ENCODE measurements at regions not wholly inside any gene's neighbourhood (a gene's known extent, or its start where the extent isn't known, plus 50 kb on each side); places are given as distances from the start of the nearest gene placed in this dataset.

- Mint-ChIP-seq H3K4me1 (peaks cover 7 to 46% (median 33%) of the 10 kb centered on the region in 7 donors), H3K36me3 (no peaks in the 10 kb centered on the region), H3K9me3 (peaks cover 0 to 4% (median 0%) of the 10 kb centered on the region in 11 donors), H3K27me3 (peaks cover 0 to 12% (median 6%) of the 10 kb centered on the region in 5 donors), H3K4me3 (peak overlapping the region in 8 of 10 donors; percentile 4 to 69 (median 48)), H3K27ac (peak overlapping the region in 7 of 9 donors; percentile 7 to 86 (median 61))
- Histone ChIP-seq H3K27ac (ENCODE audit: low read depth, low read length) (no peak overlapping the region), H3K4me1 (ENCODE audit: control insufficient read depth in 2 of 2, insufficient read depth in 2 of 2, low read length in 2 of 2) (peaks cover 9 to 20% of the 10 kb centered on the region in 2 donors), H3K36me3 (ENCODE audit: control insufficient read depth in 2 of 3, insufficient read depth in 3 of 3, low read length in 3 of 3) (no peaks in the 10 kb centered on the region), H3K4me3 (ENCODE audit: low read length) (no peak overlapping the region), H3K27me3 (ENCODE audit: control insufficient read depth in 2 of 2, insufficient read depth in 2 of 2, low read length in 2 of 2) (no peaks in the 10 kb centered on the region), H3K9me3 (ENCODE audit: control insufficient read depth in 2 of 3, low read length in 3 of 3) (no peaks in the 10 kb centered on the region)
- peak; percentile 62 for ATAC-seq
- DNase-seq, result peak in 4 of 9 donors; percentile 15 to 31 (median 30)
- CTCF ChIA-PET, result interaction anchor here (1.8 kb wide), 1 partner anchor 26 kb away, joined by 4 read pairs; no protein-coding TSS in a partner anchor
- intact Hi-C loops (cut with micrococcal nuclease), result no loop called here
- POLR2A ChIA-PET, result interaction anchor here (1.5 kb wide), 1 partner anchor 368 kb away, joined by 6 read pairs; the partner anchor contains the start of gene ATP2B1
Observed at GRCh38 chr12:90076851-90077319, 368.2 kb upstream of the ATP2B1 start.

- DNase-seq (peak in 3 of 9 donors; percentile 8 to 20 (median 11)), ATAC-seq (peak; percentile 34)
- Histone ChIP-seq H3K27ac (ENCODE audit: low read depth, low read length) (no peak overlapping the region), H3K9me3 (ENCODE audit: control insufficient read depth in 2 of 3, low read length in 3 of 3) (no peaks in the 10 kb centered on the region), H3K4me1 (ENCODE audit: control insufficient read depth in 2 of 2, insufficient read depth in 2 of 2, low read length in 2 of 2) (peaks cover 9 to 20% of the 10 kb centered on the region in 2 donors), H3K36me3 (ENCODE audit: control insufficient read depth in 2 of 3, insufficient read depth in 3 of 3, low read length in 3 of 3) (no peaks in the 10 kb centered on the region), H3K4me3 (ENCODE audit: low read length) (no peak overlapping the region), H3K27me3 (ENCODE audit: control insufficient read depth in 2 of 2, insufficient read depth in 2 of 2, low read length in 2 of 2) (no peaks in the 10 kb centered on the region)
- Mint-ChIP-seq H3K4me3 (peak overlapping the region in 2 of 10 donors; percentile 24 to 55), H3K9me3 (peaks cover 0 to 5% (median 0%) of the 10 kb centered on the region in 11 donors), H3K36me3 (peaks cover 0 to under 1% (median 0%) of the 10 kb centered on the region in 5 donors), H3K4me1 (peaks cover 7 to 46% (median 33%) of the 10 kb centered on the region in 7 donors), H3K27ac (peak overlapping the region in 3 of 9 donors; percentile 48 to 72 (median 51)), H3K27me3 (peaks cover 0 to 22% (median 6%) of the 10 kb centered on the region in 5 donors)
- ChIA-PET POLR2A (no interaction called here), CTCF (no interaction called here)
- intact Hi-C loops (cut with micrococcal nuclease), result no loop called here
Observed at GRCh38 chr12:90075685-90076084, 367.0 kb upstream of the ATP2B1 start.

- Mint-ChIP-seq H3K36me3 (peaks cover 0 to 6% (median 0%) of the 10 kb centered on the region in 5 donors), H3K4me3 (no peak overlapping the region), H3K27me3 (peaks cover 0 to 29% (median 9%) of the 10 kb centered on the region in 5 donors), H3K9me3 (peaks cover 0 to 7% (median 0%) of the 10 kb centered on the region in 11 donors), H3K4me1 (peaks cover 10 to 43% (median 32%) of the 10 kb centered on the region in 7 donors), H3K27ac (no peak overlapping the region)
- ATAC-seq (no peak), DNase-seq (no peak)
- Histone ChIP-seq H3K9me3 (ENCODE audit: control insufficient read depth in 2 of 3, low read length in 3 of 3) (no peaks in the 10 kb centered on the region), H3K27ac (ENCODE audit: low read depth, low read length) (no peak overlapping the region), H3K36me3 (ENCODE audit: control insufficient read depth in 2 of 3, insufficient read depth in 3 of 3, low read length in 3 of 3) (no peaks in the 10 kb centered on the region), H3K4me3 (ENCODE audit: low read length) (no peak overlapping the region), H3K27me3 (ENCODE audit: control insufficient read depth in 2 of 2, insufficient read depth in 2 of 2, low read length in 2 of 2) (no peaks in the 10 kb centered on the region), H3K4me1 (ENCODE audit: control insufficient read depth in 2 of 2, insufficient read depth in 2 of 2, low read length in 2 of 2) (peaks cover 9 to 20% of the 10 kb centered on the region in 2 donors)
- intact Hi-C loops (cut with micrococcal nuclease), result no loop called here
- ChIA-PET POLR2A (no interaction called here), CTCF (interaction anchor here (0.7 kb wide), 1 partner anchor 550 kb away, joined by 3 read pairs; no protein-coding TSS in a partner anchor)
Observed at GRCh38 chr12:90074086-90074485, 365.4 kb upstream of the ATP2B1 start.

GRCh38 chr12:90071996-90072395, 363.4 kb upstream of the ATP2B1 start:
- Histone ChIP-seq H3K4me1 (ENCODE audit: control insufficient read depth in 2 of 2, insufficient read depth in 2 of 2, low read length in 2 of 2) (peaks cover 7 to 13% of the 10 kb centered on the region in 2 donors), H3K36me3 (ENCODE audit: control insufficient read depth in 2 of 3, insufficient read depth in 3 of 3, low read length in 3 of 3) (no peaks in the 10 kb centered on the region), H3K27me3 (ENCODE audit: control insufficient read depth in 2 of 2, insufficient read depth in 2 of 2, low read length in 2 of 2) (no peaks in the 10 kb centered on the region), H3K9me3 (ENCODE audit: control insufficient read depth in 2 of 3, low read length in 3 of 3) (no peaks in the 10 kb centered on the region), H3K4me3 (ENCODE audit: low read length) (no peak overlapping the region), H3K27ac (ENCODE audit: low read depth, low read length) (no peak overlapping the region)
- Mint-ChIP-seq H3K36me3 (peaks cover 0 to 6% (median 0%) of the 10 kb centered on the region in 5 donors), H3K9me3 (peaks cover 0 to 7% (median 0%) of the 10 kb centered on the region in 11 donors), H3K27me3 (peaks cover 0 to 29% (median 9%) of the 10 kb centered on the region in 5 donors), H3K4me3 (no peak overlapping the region), H3K4me1 (peaks cover 10 to 23% (median 18%) of the 10 kb centered on the region in 7 donors), H3K27ac (no peak overlapping the region)
- ChIA-PET CTCF (no interaction called here), POLR2A (no interaction called here)
- DNase-seq, result no peak
- intact Hi-C loops (cut with micrococcal nuclease), result no loop called here
- ATAC-seq, result no peak

- Histone ChIP-seq H3K4me1 (ENCODE audit: control insufficient read depth in 2 of 2, insufficient read depth in 2 of 2, low read length in 2 of 2) (no peaks in the 10 kb centered on the region), H3K9me3 (ENCODE audit: control insufficient read depth in 2 of 3, low read length in 3 of 3) (no peaks in the 10 kb centered on the region), H3K27me3 (ENCODE audit: control insufficient read depth in 2 of 2, insufficient read depth in 2 of 2, low read length in 2 of 2) (no peaks in the 10 kb centered on the region), H3K27ac (ENCODE audit: low read depth, low read length) (no peak overlapping the region), H3K4me3 (ENCODE audit: low read length) (no peak overlapping the region), H3K36me3 (ENCODE audit: control insufficient read depth in 2 of 3, insufficient read depth in 3 of 3, low read length in 3 of 3) (no peaks in the 10 kb centered on the region)
- H3K36me3 Mint-ChIP-seq, result peaks cover 0 to 6% (median 0%) of the 10 kb centered on the region in 5 donors
- peaks cover 0 to 24% (median 9%) of the 10 kb centered on the region in 5 donors for H3K27me3 Mint-ChIP-seq
- ChIA-PET CTCF (no interaction called here), POLR2A (no interaction called here)
- DNase-seq (no peak), ATAC-seq (no peak)
- H3K27ac Mint-ChIP-seq, result no peak overlapping the region
- H3K9me3 Mint-ChIP-seq, result peaks cover 0 to 7% (median 0%) of the 10 kb centered on the region in 11 donors
- intact Hi-C loops (cut with micrococcal nuclease), result no loop called here
- H3K4me3 Mint-ChIP-seq, result no peak overlapping the region
- H3K4me1 Mint-ChIP-seq, result peaks cover 0 to 4% (median 0%) of the 10 kb centered on the region in 7 donors
Observed at GRCh38 chr12:90069711-90070110, 361.1 kb upstream of the ATP2B1 start.

GRCh38 chr12:90067791-90068190, 359.2 kb upstream of the ATP2B1 start:
- peaks cover 0 to 18% (median 7%) of the 10 kb centered on the region in 5 donors for H3K27me3 Mint-ChIP-seq
- no peaks in the 10 kb centered on the region for H3K9me3 ChIP-seq (ENCODE audit: control insufficient read depth in 2 of 3, low read length in 3 of 3)
- no peak overlapping the region for H3K4me3 ChIP-seq (ENCODE audit: low read length)
- H3K9me3 Mint-ChIP-seq, result peaks cover 0 to 3% (median 0%) of the 10 kb centered on the region in 11 donors
- DNase-seq (no peak), ATAC-seq (no peak)
- peaks cover 0 to 6% (median 0%) of the 10 kb centered on the region in 5 donors for H3K36me3 Mint-ChIP-seq
- no peaks in the 10 kb centered on the region for H3K4me1 ChIP-seq (ENCODE audit: control insufficient read depth in 2 of 2, insufficient read depth in 2 of 2, low read length in 2 of 2)
- no peak overlapping the region for H3K27ac ChIP-seq (ENCODE audit: low read depth, low read length)
- H3K27me3 ChIP-seq (ENCODE audit: control insufficient read depth in 2 of 2, insufficient read depth in 2 of 2, low read length in 2 of 2), result no peaks in the 10 kb centered on the region
- peaks cover 0 to 3% (median 0%) of the 10 kb centered on the region in 7 donors for H3K4me1 Mint-ChIP-seq
- intact Hi-C loops (cut with micrococcal nuclease), result no loop called here
- H3K4me3 Mint-ChIP-seq, result no peak overlapping the region
- ChIA-PET CTCF (no interaction called here), POLR2A (no interaction called here)
- H3K36me3 ChIP-seq (ENCODE audit: control insufficient read depth in 2 of 3, insufficient read depth in 3 of 3, low read length in 3 of 3), result no peaks in the 10 kb centered on the region
- H3K27ac Mint-ChIP-seq, result no peak overlapping the region

All from naive thymus-derived CD4-positive, alpha-beta T cell (primary cell).